ENCODE measurements at regions not wholly inside any gene's neighbourhood (a gene's known extent, or its start where the extent isn't known, plus 50 kb on each side); places are given as distances from the start of the nearest gene placed in this dataset.

GRCh38 chr7:85851571-85852193, 664.8 kb upstream of the SEMA3D start:
- TF ChIP-seq CTCF (IDR thresholded peaks at IDR 0.05; ENCODE audit: low read length) (peak; percentile 47), EZH2 (IDR thresholded peaks at IDR 0.05; ENCODE audit: borderline replicate concordance, low read length) (no peak)

Data from OCI-LY1 (cell line).